Stimulated activated CD4-positive, alpha-beta T cell treated with anti-CD3 and anti-CD28 coated beads, Interleukin-2, amount 100 ng/mL, for 48 hours (primary cell): ENCODE measurements at regions not wholly inside any gene's neighbourhood (a gene's known extent, or its start where the extent isn't known, plus 50 kb on each side); places are given as distances from the start of the nearest gene placed in this dataset.

Source experiments
- DNase-seq, 2 donors: peaks; one replicate each; pipeline ENCODE4 v3.0.0-alpha.2; 2020

DNA sequence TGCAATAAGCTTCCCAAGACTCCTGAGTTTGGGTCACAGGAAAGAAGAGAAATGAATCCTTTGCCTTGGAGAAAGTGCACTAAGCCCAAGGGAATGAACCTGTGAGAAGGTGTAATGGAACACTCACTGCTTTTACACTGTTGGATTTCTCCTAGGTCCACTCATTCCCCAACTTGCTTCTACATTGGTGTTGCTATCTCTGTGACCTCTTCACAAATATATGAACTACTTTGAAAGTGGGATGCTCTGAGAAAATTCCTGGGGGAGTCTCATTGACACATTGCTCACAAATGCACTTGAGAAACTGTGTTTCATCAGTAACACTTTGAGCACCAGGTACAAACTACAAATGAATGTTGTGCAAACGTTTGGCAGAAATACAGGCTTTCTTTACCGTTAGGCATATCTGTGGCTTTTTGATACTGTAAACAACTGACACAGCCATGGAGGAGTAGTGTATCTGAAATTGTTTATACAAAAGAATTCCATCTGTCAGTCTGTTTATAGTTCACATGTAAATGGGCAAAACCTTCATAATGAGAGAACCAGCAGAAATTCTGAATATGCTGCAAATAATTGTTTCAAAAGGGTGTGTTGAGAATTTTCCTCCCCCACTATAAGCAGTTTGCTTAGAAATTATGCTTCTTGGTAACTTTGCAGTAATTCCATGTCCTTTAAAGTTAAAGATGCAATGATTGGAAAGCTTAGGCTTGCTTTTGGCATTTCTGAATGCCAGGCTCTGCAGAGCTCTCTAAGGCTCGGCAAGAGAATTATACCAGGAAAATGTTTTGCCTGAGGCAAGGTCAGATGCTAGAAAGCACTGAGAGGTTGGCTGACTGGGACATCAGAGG, 348.5 kb upstream of the DDHD1 start:
- DNase-seq = no peak

DNA sequence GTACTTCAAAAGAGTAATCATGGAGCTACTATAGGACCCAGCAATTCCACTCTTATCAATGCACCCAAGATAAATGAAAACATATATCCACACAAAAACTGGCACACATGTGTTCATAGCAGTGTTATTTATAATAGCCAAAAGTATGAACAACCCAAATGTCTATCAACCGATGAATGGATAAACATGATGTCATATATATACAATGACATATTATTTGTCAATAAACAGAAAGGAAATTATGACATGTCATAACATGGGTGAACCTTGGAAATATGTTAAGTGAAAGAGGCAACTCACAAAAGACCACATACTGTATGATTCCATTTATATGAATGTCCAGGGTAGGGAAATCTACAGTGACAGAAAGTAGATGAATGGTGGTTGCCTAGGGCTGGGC, 347.1 kb upstream of the DDHD1 start:
- DNase-seq = no peak

DNA sequence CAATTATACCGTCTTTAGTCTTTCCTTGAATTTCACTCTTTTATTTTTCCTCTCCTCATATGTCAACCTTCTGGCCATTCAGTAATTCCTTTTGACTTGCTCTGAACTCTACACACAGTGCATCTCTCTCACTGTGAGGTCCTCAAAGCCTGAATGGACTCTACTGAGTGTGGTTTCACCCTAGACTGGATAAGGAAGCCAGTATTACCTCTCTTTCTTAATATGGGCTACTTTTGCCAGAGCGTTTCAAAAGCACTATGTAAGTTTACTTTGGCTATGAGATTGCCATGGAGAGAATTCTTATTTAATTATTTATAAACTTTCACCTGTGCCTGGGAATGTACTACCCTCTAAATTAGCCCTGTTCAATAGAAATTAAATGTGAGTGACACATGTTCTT, 343.5 kb upstream of the DDHD1 start:
- no peak for DNase-seq

GRCh38 chr14:53495846-53496343, 342.8 kb upstream of the DDHD1 start:
- DNase-seq = no peak

DNA sequence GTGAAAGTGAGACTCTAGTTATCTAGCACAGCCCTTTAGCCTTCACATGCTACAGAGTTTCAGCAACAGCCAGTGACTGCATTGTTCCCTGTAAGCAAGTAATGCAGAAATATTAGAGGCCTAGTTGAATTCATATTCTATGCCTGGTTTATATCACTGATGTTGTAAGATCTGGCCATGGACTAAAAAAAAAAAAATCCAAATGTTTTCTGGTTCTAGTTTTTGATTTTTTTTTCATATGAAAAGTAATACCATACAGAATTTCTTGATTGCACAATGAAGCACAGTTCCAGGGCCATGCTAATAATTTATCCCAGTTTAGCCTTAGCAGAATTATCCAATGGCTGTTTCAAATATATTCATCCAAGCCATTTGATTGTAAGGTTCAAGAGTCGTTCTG, 341.5 kb upstream of the DDHD1 start:
- no peak for DNase-seq

GRCh38 chr14:53493860-53494259, 340.7 kb upstream of the DDHD1 start:
- DNase-seq = no peak

DNA sequence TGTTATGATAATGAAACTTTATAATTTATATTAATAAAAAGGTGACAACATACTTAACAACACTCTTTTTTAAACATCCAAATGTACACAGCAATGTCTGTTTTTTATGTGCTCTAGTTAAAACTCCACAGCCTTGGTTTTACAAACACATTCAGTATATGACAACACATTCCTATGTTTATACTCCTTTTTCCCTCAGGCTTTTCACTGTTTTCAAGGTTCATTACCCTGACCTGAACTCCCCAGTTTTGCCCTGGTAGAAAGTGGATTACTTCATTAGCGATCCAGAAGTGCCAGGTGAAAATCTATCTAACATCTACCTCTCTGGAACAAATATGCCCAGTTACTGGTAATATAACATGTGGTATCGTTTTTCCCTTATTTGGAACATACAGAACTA, 340.2 kb upstream of the DDHD1 start:
- DNase-seq = no peak

GRCh38 chr14:53491884-53492277, 338.8 kb upstream of the DDHD1 start:
- DNase-seq = no peak

- no peak for DNase-seq
Observed at GRCh38 chr14:53491256-53491883, 338.2 kb upstream of the DDHD1 start.

DNA sequence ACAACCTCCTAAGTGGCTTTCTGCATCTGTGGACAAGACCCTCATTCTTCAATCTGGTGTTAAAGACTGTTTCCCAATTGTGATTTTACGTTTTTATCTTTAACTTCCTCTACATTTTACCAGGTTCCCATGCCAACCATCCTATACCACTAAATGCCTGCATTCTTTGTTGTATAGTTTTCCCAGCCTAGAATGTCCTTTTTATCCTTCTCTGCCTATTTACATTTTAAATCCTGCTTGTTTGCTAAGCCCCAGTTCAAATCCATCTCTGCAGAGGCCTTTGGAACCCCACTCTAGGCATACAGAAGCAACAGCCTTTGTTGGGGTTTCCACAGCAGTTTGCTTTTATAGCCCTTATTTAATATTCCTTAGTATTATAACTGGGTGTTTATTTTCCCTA, 325.1 kb upstream of the DDHD1 start:
- DNase-seq = no peak

GRCh38 chr14:53473480-53473879, 320.4 kb upstream of the DDHD1 start:
- DNase-seq = no peak

- no peak for DNase-seq
Observed at GRCh38 chr14:53472306-53472705, 319.2 kb upstream of the DDHD1 start.

- DNase-seq = no peak
Observed at GRCh38 chr14:53470351-53471043, 317.4 kb upstream of the DDHD1 start.

- no peak for DNase-seq
Observed at GRCh38 chr14:53468876-53469275, 315.8 kb upstream of the DDHD1 start.

DNA sequence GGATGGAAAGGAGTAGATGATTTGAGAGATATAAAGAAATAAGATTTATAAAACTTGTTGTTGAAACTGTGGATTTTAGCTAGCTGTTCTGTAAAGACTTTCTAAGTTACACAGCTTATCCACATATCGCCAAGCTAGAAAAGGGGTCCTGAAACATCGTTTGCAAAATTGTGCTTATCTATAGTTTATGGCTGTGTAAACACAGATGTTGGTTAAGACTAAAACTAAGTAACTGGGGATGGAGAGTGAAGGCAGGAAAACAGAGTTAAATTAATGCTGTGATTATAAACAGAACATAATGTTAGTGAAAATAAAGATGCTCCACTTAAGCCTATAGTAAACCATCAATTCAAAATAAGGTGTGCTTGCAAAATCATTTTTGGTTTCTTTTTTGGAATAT, 311.3 kb upstream of the DDHD1 start:
- no peak for DNase-seq

DNA sequence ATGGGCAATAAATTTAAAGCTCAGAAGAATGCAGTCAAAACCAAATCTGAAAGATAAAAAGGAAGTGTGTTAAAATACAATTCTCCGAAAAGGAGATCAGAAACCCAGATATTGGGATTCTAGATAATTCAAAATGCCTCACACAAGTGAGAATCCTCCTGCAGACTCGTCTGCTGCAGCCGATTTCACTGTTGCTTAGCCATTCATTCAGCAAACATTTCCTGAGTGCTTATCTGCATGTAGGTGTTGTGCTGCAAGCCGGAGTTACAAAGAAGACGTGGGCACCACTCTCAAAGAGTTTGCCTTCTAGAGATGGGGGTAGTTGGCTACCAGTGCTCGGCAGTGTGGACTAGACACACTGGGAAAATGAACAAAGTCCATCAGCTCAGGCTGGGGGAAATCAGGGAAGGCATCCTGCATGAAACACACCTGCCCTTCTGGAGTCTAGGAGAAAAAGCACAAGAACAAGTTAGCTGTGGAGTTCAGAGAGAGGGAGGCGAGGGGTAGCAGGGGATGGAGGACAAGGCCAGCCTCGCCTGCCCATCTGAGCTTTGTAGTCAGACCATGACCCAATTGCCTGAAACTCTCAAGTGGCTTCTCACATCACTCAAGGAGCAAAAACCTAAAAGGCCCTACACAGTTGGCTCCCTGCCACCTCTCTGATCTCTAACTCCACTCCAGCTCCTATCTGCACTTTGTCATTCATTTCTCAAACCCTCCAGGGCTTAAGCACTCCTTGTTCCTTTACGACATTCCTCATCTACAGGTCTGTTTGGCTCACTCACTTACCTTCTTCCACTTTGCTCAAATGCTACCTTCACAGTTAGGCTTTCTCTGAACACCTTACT, 310.0 kb upstream of the DDHD1 start:
- no peak for DNase-seq

DNA sequence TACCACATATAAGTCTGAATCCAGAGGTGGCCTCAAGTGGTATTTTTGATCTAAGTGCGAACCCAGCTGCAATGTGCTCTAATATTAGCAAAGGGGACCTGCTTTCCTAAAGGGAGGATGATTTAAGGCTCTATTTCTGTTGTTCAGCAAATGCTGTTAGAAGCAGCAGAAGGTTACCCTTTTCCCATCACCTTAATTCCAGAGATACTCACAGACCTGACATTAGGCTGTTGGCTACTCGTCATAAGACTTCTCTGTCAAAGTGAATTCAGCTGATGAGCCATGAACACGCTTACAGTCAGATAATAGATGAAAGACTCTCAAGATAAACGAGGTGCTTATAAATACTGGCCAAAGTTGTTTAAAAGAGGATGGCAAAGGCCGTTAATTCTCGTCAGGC, 308.7 kb upstream of the DDHD1 start:
- DNase-seq = no peak

DNA sequence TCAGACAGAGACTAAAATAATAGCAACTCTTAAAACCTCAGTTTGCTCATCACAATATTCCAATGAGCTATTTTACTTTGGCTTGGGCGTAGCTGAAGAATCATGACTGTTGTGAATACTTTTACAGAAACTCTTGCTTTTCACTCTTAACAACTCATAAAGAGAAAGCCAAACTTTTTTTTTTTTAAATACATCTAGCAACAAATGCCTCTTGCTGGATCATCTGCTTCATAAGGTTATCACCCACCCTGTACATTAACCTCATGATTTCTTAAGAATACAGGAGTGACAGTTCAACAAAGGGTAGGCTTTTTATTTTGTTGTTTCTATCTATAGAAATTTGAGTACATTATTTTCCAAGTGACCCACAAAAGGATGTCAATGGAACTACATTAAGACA, 307.4 kb upstream of the DDHD1 start:
- DNase-seq = no peak

DNA sequence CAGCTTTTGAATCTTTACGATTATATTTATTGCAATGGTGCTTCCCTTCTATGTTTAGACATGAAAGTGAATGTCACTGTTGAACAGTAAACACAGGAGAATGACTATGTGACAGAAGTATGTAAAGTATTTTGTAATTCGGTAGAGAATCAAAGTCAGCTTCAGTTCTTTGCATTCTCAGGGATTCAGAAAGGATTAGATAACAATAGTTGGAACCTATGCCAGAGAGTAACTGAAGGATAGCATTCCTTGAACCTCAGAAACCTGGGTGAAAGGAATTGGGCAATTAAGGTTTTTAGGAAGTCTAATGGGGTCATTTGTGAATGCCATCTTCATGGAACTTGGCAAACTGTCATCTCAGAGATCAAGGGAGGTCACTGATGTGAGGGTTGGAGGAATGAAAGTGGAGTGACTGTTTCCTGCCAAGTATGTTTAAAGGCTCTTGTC, 305.3 kb upstream of the DDHD1 start:
- DNase-seq = no peak

- no peak for DNase-seq
Observed at GRCh38 chr14:53456931-53457330, 303.8 kb upstream of the DDHD1 start.

DNA sequence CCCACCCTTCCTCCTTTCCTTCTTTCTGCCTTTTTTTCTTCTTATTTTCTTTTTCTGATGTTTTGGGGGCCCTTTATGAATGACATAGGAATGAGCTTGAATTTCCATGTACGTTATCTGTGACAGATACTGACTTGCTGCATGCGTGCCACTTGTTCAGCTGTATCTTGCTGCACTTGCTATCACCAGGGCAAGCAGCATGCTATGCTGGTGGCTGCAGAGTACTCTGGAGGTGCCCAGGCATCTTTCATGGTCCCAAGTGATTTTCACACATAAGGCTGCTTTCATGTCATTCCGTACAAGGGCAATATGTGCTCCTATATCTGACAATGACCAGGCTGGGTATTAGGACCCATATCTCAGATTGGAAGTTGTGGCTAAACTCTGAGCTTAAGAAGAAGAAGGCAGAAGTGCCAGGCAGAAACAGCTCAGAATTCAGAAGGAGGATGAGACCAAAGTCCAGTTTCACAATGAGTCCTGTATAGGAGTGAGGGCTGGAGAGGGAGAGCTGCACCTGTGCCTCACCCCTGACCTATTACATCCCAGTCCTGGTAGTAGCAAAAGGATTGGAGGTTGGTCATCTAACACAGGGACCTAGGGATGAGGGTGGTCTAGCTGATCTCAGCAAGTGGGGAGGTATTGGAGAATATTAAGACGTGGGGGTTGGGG, 299.0 kb upstream of the DDHD1 start:
- no peak for DNase-seq

GRCh38 chr14:53450871-53451270, 297.7 kb upstream of the DDHD1 start:
- DNase-seq = no peak
